HG03354 (cell line): ENCODE measurements at regions not wholly inside any gene's neighbourhood (a gene's known extent, or its start where the extent isn't known, plus 50 kb on each side); places are given as distances from the start of the nearest gene placed in this dataset.

Experiments
- ATAC-seq: cut with Tn5 transposase; IDR thresholded peaks from one replicate; pipeline ENCODE4 v1.9.1; 2021; ENCODE audit warnings: mild to moderate bottlenecking; ENCODE audit not compliant: unreplicated experiment, poor library complexity, severe bottlenecking

GRCh38 chr18:22032392-22032961, 136.9 kb upstream of the GATA6 start:
- no peak for ATAC-seq

- ATAC-seq = no peak
Measured at GRCh38 chr18:22033085-22033484, 136.3 kb upstream of the GATA6 start.

- ATAC-seq = no peak
Measured at GRCh38 chr18:22034276-22034675, 135.1 kb upstream of the GATA6 start.

GRCh38 chr18:22040533-22040932, 128.9 kb upstream of the GATA6 start:
- no peak for ATAC-seq

- ATAC-seq = no peak
Measured at GRCh38 chr18:22043837-22044236, 125.6 kb upstream of the GATA6 start.

GRCh38 chr18:22044474-22045220, 124.7 kb upstream of the GATA6 start:
- ATAC-seq = no peak

DNA sequence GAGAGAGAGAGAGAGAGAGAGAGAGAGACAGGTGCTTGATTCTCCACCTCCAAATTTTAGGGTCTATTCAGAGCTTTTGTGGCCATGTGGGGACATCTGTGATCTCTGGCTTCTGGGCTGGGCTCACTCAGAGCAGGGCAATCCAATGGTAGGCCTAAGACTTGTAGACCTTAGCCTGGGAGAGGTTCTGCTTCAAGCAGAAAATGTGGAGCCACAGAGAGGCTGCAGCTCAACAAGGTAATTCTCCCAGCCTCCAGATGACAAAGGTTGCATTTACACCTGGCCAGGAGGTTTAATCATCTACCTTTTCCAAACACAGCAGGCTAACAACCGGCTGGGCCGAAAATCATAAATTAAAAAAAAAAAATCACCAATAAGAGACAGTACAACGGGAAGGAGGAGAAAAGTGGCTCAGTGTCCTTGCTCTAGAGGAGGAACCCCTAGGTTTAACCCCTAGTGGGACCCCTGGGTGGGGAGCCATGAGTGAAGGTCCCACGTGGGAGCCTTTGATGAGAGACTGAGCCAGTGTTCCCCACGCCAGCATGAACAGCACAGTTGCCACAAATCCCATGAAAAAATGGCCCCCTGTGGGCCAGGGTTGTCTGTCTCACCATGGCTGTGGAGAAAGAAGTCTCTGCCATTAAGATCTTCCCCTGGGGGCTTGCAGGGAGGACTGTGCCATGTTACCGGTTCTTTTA, 124.0 kb upstream of the GATA6 start:
- no peak for ATAC-seq

DNA sequence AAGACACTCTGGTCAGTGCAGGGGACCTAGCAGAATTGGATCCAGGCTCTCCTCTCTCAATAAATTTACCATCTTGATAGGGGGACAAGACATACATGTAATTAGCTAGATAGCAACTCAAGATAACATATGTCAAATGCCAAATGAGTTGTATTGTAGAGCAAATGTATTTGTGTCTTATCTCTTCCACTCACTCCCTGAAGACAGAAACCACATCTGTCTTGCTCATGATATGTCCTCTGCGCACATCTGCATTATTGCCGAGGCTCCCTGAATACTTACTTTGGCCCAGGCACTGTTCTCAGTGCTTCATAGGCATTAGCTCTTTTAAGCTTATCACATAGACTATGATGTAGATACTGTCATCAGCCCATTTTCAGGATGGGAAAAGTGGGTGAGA, 122.9 kb upstream of the GATA6 start:
- ATAC-seq = no peak

GRCh38 chr18:22047485-22047884, 121.9 kb upstream of the GATA6 start:
- no peak for ATAC-seq

GRCh38 chr18:22048221-22048620, 121.2 kb upstream of the GATA6 start:
- no peak for ATAC-seq

GRCh38 chr18:22048932-22049615, 120.3 kb upstream of the GATA6 start:
- ATAC-seq = no peak

DNA sequence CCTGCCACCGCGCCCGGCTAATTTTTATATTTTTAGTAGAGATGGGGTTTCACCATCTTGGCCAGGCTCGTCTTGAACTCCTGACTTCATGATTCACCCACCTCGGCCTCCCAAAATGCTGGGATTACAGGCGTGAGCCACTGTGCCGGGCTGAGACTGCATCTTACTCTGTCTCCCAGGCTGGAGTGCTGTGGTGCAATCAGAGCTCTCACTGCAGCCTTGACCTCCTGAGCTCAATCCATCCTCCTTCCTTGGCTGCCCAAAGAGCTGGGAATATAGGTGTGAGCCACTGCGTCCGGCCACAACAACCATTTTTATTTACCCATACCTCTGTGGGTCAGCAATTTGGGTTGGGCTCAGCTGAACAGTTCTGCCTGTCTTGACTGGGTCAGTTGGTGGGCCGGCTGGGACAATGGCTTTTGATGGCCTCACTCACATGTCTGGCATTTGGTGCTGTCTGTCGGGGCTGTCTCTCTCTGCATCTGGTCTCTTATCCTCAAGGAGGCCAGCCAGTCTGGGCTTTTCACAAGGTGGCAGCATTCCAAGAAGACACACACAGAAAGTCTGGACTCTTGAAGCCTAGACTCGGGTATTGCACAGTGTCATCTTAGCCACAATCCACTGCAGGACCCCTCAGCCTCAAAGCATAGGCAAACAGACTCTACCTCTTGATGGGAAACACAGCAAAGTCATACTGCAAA, 116.8 kb upstream of the GATA6 start:
- ATAC-seq = no peak

- no peak for ATAC-seq
Measured at GRCh38 chr18:22055466-22056238, 113.7 kb upstream of the GATA6 start.

- ATAC-seq = no peak
Measured at GRCh38 chr18:22056950-22057349, 112.4 kb upstream of the GATA6 start.

DNA sequence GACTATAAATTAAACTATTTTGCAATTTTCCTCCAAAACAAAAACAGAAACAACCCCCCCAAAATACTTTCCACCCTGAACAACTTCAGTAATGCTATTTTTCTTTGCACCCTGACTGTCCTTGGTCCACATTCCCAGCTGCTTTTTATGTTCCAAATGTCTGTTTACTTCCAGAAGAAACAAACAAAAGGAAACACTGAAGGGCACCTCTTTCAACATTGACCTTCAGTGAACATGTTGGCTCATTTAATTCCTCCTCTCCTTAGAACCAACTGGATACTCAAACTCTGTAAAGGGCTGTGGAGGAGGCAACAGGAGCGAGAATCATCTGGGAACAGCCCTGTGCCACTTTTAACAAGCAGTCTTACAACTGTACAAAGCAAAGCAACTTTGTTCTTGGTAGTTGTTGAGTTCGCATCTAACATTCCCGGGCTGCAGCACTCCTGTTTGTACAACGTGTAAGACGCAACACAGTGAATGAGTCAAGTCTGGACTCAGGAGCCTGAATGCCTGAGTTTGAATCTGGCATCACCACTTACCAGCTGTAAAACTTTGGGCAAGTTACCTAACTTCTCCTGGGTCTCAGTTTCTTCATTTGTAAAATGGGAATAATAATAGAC, 111.4 kb upstream of the GATA6 start:
- ATAC-seq = no peak

DNA sequence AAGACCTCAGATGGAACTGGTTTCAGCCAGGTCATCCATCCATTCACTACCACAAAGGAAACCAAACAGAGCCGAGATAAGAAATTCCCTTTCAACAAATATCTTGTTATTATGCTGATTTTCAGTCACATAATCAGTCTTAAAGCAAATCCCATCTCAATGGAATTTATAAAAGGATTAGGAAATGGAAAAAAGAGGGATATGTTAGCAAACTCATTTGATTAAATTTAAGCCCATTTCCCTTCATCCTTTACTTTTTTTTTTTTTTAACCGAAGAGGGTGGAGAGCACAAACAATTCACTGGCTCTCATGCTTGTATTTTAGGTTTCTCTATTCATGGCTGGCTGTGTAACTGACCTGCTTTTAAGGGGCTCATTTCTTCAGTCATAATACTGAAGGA, 109.0 kb upstream of the GATA6 start:
- no peak for ATAC-seq

GRCh38 chr18:22063102-22063501, 106.3 kb upstream of the GATA6 start:
- no peak for ATAC-seq

DNA sequence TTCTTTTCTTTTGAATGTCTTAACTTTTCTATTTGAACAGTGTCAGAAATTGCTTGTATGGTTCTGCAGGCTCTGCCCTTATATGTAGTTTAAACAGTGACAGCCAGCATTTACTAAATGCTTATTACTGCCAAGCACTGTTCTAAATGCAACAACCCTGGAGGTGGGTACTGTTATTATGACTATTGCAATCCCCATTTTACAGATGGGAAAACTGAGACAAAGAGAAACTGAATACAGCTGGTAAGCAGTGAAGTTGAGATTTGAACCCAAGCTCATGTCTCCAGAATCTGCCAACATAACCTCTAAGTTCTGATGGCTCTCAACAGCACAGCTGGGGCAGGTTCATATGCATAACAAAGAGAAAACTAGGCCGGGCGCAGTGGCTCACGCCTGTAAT, 105.7 kb upstream of the GATA6 start:
- no peak for ATAC-seq

DNA sequence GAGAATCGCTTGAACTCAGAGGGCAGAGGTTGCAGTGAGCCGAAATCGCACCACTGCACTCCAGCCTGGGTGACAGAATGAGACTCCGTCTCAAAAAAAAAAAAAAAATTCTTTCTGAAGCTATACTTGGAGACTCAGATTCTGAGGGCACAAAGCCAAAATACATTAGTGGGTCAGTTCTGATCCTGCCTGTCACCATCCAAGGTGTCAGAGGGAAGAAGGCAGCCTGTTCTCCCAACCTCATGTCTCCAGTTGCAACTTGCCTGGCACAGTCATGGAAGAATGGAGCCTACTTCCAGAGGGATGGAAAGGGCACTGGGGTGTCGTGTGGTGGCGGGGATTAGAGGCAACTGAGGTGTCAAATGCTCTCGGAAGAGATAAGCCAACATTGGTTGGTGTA, 104.8 kb upstream of the GATA6 start:
- no peak for ATAC-seq
